GM12878 (cell line): ENCODE measurements at regions not wholly inside any gene's neighbourhood (a gene's known extent, or its start where the extent isn't known, plus 50 kb on each side); places are given as distances from the start of the nearest gene placed in this dataset.

Experiments used
- ATAC-seq: fragments of 200-7000 bp; cut with Tn5 transposase; 3 replicates; pipeline ENCODE4 v1.9.1; 2020; ENCODE audit warnings: mild to moderate bottlenecking, moderate library complexity
- BruUV-seq: library from RNA; stranded (reverse); fragments of 400-500 nt; replicated peaks from 2 replicates; lab custom pipeline; 2021; lab: Mats Ljungman, UMichigan
- CTCF ChIA-PET: fragments of 300-600 bp; sonication (Branson Sonifier 250); formaldehyde crosslinking; extraction: SDS; loops from one replicate; lab custom pipeline; 2021; ENCODE audit warnings: inconsistent platforms; lab: Yijun Ruan, JAX
- POLR2A ChIA-PET: fragments of 350-600 bp; formaldehyde crosslinking; extraction: SDS; loops from one replicate; lab custom pipeline; 2021; ENCODE audit warnings: inconsistent platforms; lab: Charles Lee
- RAD21 ChIA-PET: fragments of 300-600 bp; sonication (Branson Sonifier 250); formaldehyde crosslinking; loops from one replicate; lab custom pipeline; 2023; ENCODE audit warnings: antibody characterized with exemption; ENCODE audit not compliant: unreplicated experiment; lab: Charles Lee
- SMC1A ChIA-PET: fragments of 300-600 bp; sonication (Branson Sonifier 250); formaldehyde crosslinking; loops from one replicate; lab custom pipeline; 2023; ENCODE audit not compliant: unreplicated experiment, uncharacterized antibody; lab: Charles Lee
- DNase-seq: peaks from one replicate; pipeline ENCODE4 v3.0.0-alpha.2; 2011; ENCODE audit warnings: low read depth, low spot score
- FAIRE-seq: peaks from 3 replicates; lab custom pipeline; 2011; peaks lifted over from hg19 to GRCh38; lab: Jason Lieb, UNC
- H2AFZ ChIP-seq: 2 replicates; pipeline ENCODE4 v1.6.0; 2011; ENCODE audit warnings: low read depth, low read length, control low read depth; ENCODE audit not compliant: control insufficient read depth
- H3K27ac ChIP-seq: 2 replicates; pipeline ENCODE4 v1.5.1; 2011; ENCODE audit warnings: control low read depth; ENCODE audit not compliant: control insufficient read depth, insufficient read depth
- H3K27me3 ChIP-seq, 2 experiments: replicated peaks in 1 of 2; 2 replicates each; pipeline versions ENCODE4 v1.6.0 to v1.6.1; 2011; ENCODE audit warnings: low read length in 1 of 2; ENCODE audit not compliant: control insufficient read depth in 2 of 2, insufficient read depth in 2 of 2
- H3K36me3 ChIP-seq, 2 experiments: 2 replicates each; pipeline ENCODE4 v1.5.1; 2011; ENCODE audit warnings: low read length in 1 of 2; ENCODE audit not compliant: control insufficient read depth in 2 of 2, insufficient read depth in 2 of 2
- H3K4me1 ChIP-seq: 2 replicates; pipeline ENCODE4 v1.6.1; 2011; ENCODE audit warnings: mild to moderate bottlenecking, low read length, moderate library complexity, mixed read lengths; ENCODE audit not compliant: control insufficient read depth, insufficient read depth
- H3K4me2 ChIP-seq: 2 replicates; pipeline ENCODE4 v1.6.0; 2011; ENCODE audit warnings: control low read depth; ENCODE audit not compliant: control insufficient read depth, insufficient read depth
- H3K4me3 ChIP-seq: fragments of 200-600 bp; sonication (generic); 2 replicates; pipeline ENCODE4 v1.5.1; 2016
- H3K79me2 ChIP-seq: 2 replicates; pipeline ENCODE4 v1.6.0; 2011; ENCODE audit warnings: low read length; ENCODE audit not compliant: control insufficient read depth, insufficient read depth
- H3K9ac ChIP-seq: 2 replicates; pipeline ENCODE4 v1.8.0; 2011; ENCODE audit warnings: low read length, control low read depth, mixed read lengths; ENCODE audit not compliant: control insufficient read depth, insufficient read depth
- H3K9me3 ChIP-seq: replicated peaks from 3 replicates; pipeline ENCODE4 v1.5.1; 2011; ENCODE audit warnings: mild to moderate bottlenecking, low read length; ENCODE audit not compliant: control insufficient read depth, insufficient read depth
- H4K20me1 ChIP-seq: 2 replicates; pipeline ENCODE4 v1.6.0; 2011; ENCODE audit not compliant: control insufficient read depth, insufficient read depth
- FOXK2 ChIP-seq: fragments of 450-650 bp; IDR thresholded peaks from 2 replicates; pipeline ENCODE4 v1.6.1; 2017; ENCODE audit warnings: mild to moderate bottlenecking, moderate library complexity
- HDAC6 ChIP-seq: fragments of 200-600 bp; sonication (generic); IDR thresholded peaks from one replicate; pipeline ENCODE4 v1.8.0; 2017; ENCODE audit warnings: antibody characterized with exemption; ENCODE audit not compliant: unreplicated experiment
- IKZF1 ChIP-seq: fragments of 450-650 bp; conservative IDR thresholded peaks from 2 replicates; pipeline ENCODE4 v1.6.1; 2017; ENCODE audit warnings: antibody characterized with exemption, mild to moderate bottlenecking
- IRF4 ChIP-seq: IDR thresholded peaks from 2 replicates; pipeline ENCODE4 v1.6.1; 2011; ENCODE audit warnings: low read depth, low read length
- RAD21 ChIP-seq: IDR thresholded peaks from 2 replicates; pipeline ENCODE4 v1.6.1; 2011; ENCODE audit warnings: mild to moderate bottlenecking, low read depth, low read length, moderate library complexity; ENCODE audit not compliant: insufficient read depth
- RB1 ChIP-seq: fragments of 450-650 bp; formaldehyde crosslinking; IDR thresholded peaks from 2 replicates; pipeline ENCODE4 v1.6.1; 2017; ENCODE audit warnings: mild to moderate bottlenecking, borderline replicate concordance
- SIN3A ChIP-seq: IDR thresholded peaks from 2 replicates; pipeline ENCODE4 v1.6.1; 2012; ENCODE audit warnings: low read depth, low read length, improper control_type of control experiment
- SREBF1 ChIP-seq: IDR thresholded peaks from 2 replicates; pipeline ENCODE4 v1.6.1; 2012; ENCODE audit warnings: mild to moderate bottlenecking, low read length
- WGBS: methylation state at CpG from one replicate; pipeline ENCODE4 v1.1.6; 2016; ENCODE audit warnings: low lambda C conversion rate; ENCODE audit not compliant: insufficient replicate concordance, insufficient coverage; ENCODE audit errors: missing lambda C conversion rate; 5-methylcytosine and 5-hydroxymethylcytosine counted together
- in situ Hi-C: fragments of 300-500 bp; cut with MboI; formaldehyde crosslinking; loops from 9 replicates; pipeline ENCODE4 v1.14.3; 2018; ENCODE audit warnings: mixed read lengths
- intact Hi-C: fragments of 100-400 bp; cut with micrococcal nuclease; formaldehyde crosslinking; loops from one replicate; pipeline ENCODE4 v1.14.2; 2022; ENCODE audit not compliant: unreplicated experiment
- TF ChIP-seq, protein P1 (sequence below): fragments of 450-650 bp; IDR thresholded peaks from 2 replicates; pipeline ENCODE4 v1.6.1; 2018; ENCODE audit warnings: borderline replicate concordance, mild to moderate bottlenecking; ENCODE audit not compliant: partially characterized antibody
- TF ChIP-seq, protein P2 (sequence below): fragments of 450-650 bp; formaldehyde crosslinking; IDR thresholded peaks from 2 replicates; pipeline ENCODE4 v1.4.0; 2022; ENCODE audit warnings: mild to moderate bottlenecking, moderate library complexity
- TF ChIP-seq, protein P3 (sequence below): IDR thresholded peaks from 2 replicates; pipeline ENCODE4 v1.6.1; 2012; ENCODE audit warnings: low read depth, low read length, improper control_type of control experiment

DNA sequence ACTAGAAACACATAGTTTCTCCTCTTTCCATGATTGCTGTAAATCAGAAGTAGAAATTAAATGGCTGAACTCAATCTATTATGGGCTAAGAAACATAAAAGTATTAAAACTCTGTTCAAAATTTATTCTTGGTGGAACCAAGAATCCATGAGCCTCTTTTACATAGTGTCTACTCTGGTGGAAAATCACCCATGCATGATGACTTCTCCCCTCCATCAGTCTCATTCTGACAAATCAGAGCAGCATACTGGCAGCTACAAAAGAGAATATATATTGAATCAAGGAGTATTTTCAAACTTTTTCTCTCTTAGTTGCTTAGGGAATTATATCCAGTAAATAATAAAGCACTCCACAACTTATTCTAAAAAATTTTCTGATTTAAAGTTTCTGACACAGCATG lies 536.9 kb upstream of the CCDC54 start:
- FAIRE-seq: no peak
- Histone ChIP-seq H3K4me3 (no peak overlapping the region), H3K9ac (no peak overlapping the region)
- no peak for ATAC-seq
- TF ChIP-seq RB1 (no peak), SIN3A (no peak)
- TF ChIP-seq, all 136 proteins: peak for 0
- Histone ChIP-seq H3K27me3 (no peaks in the 10 kb centered on the region), H4K20me1 (no peaks in the 10 kb centered on the region), H3K4me2 (no peak overlapping the region), H3K9me3 (no peaks in the 10 kb centered on the region), H3K27ac (no peak overlapping the region), H3K4me1 (no peaks in the 10 kb centered on the region), H2AFZ (no peak overlapping the region), H3K36me3 (no peaks in the 10 kb centered on the region), H3K79me2 (no peaks in the 10 kb centered on the region)
- CTCF ChIA-PET: no interaction called here
- intact Hi-C loops: no loop called here
- SMC1A ChIA-PET: no interaction called here
- DNase-seq: no peak
- RAD21 ChIA-PET: no interaction called here
- POLR2A ChIA-PET: no interaction called here
- no TSS peak for BruUV-seq
- in situ Hi-C loops: no loop called here

DNA sequence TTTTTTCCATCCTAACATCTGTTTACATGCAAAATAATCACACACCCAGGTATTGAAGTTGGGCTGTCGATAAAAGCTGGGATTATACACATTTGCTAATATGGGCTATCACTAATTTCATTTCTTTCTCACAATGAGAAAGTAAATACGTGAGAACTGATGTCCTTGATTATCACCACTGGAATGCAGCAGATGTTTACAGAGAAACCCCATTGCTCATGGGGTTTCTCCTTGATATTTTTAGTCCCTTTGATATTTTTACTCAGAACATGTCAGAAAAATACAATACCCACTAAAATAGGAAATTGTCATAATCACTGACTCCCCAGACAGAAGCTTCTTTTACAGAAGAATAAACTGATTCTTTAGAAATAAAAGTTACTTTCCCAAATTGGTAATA lies 535.1 kb upstream of the CCDC54 start:
- no TSS peak for BruUV-seq
- no peaks in the 10 kb centered on the region for H3K9me3 ChIP-seq
- H3K36me3 ChIP-seq: no peaks in the 10 kb centered on the region
- H3K27ac ChIP-seq: no peak overlapping the region
- no peak overlapping the region for H3K4me2 ChIP-seq
- no peak overlapping the region for H2AFZ ChIP-seq
- intact Hi-C loops (no loop called here), in situ Hi-C loops (no loop called here)
- FAIRE-seq (no peak), ATAC-seq (no peak), DNase-seq (no peak)
- RAD21 ChIA-PET: no interaction called here
- SMC1A ChIA-PET: interaction anchor here (1.7 kb wide), 1 partner anchor 14 kb away, joined by 4 read pairs; no protein-coding TSS in a partner anchor
- no peaks in the 10 kb centered on the region for H3K4me1 ChIP-seq
- H3K4me3 ChIP-seq: no peak overlapping the region
- WGBS: 11% methylated on average over 2 of the region's 2 CpGs
- CTCF ChIA-PET: no interaction called here
- H3K27me3 ChIP-seq: no peaks in the 10 kb centered on the region
- H3K79me2 ChIP-seq: no peaks in the 10 kb centered on the region
- H4K20me1 ChIP-seq: no peaks in the 10 kb centered on the region
- H3K9ac ChIP-seq: no peak overlapping the region
- POLR2A ChIA-PET: no interaction called here
- TF ChIP-seq, protein P1, sequence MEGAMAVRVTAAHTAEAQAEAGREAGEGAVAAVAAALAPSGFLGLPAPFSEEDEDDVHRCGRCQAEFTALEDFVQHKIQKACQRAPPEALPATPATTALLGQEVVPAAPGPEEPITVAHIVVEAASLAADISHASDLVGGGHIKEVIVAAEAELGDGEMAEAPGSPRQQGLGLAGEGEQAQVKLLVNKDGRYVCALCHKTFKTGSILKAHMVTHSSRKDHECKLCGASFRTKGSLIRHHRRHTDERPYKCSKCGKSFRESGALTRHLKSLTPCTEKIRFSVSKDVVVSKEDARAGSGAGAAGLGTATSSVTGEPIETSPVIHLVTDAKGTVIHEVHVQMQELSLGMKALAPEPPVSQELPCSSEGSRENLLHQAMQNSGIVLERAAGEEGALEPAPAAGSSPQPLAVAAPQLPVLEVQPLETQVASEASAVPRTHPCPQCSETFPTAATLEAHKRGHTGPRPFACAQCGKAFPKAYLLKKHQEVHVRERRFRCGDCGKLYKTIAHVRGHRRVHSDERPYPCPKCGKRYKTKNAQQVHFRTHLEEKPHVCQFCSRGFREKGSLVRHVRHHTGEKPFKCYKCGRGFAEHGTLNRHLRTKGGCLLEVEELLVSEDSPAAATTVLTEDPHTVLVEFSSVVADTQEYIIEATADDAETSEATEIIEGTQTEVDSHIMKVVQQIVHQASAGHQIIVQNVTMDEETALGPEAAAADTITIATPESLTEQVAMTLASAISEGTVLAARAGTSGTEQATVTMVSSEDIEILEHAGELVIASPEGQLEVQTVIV: no peak
- TF ChIP-seq SREBF1: no peak
- TF ChIP-seq, protein P2, sequence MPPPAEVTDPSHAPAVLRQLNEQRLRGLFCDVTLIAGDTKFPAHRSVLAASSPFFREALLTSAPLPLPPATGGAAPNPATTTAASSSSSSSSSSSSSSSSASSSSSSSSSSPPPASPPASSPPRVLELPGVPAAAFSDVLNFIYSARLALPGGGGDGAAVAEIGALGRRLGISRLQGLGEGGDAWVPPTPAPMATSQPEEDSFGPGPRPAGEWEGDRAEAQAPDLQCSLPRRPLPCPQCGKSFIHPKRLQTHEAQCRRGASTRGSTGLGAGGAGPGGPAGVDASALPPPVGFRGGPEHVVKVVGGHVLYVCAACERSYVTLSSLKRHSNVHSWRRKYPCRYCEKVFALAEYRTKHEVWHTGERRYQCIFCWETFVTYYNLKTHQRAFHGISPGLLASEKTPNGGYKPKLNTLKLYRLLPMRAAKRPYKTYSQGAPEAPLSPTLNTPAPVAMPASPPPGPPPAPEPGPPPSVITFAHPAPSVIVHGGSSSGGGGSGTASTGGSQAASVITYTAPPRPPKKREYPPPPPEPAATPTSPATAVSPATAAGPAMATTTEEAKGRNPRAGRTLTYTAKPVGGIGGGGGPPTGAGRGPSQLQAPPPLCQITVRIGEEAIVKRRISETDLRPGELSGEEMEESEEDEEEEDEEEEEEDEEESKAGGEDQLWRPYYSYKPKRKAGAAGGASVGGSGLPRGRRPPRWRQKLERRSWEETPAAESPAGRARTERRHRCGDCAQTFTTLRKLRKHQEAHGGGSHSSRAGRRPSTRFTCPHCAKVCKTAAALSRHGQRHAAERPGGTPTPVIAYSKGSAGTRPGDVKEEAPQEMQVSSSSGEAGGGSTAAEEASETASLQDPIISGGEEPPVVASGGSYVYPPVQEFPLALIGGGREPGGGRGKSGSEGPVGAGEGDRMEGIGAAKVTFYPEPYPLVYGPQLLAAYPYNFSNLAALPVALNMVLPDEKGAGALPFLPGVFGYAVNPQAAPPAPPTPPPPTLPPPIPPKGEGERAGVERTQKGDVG (CRISPR knock-in tag): no peak
- TF ChIP-seq RAD21: no peak
- TF ChIP-seq HDAC6: no peak
- no peak for TF ChIP-seq IKZF1
- TF ChIP-seq IRF4: no peak
- TF ChIP-seq, protein P3, sequence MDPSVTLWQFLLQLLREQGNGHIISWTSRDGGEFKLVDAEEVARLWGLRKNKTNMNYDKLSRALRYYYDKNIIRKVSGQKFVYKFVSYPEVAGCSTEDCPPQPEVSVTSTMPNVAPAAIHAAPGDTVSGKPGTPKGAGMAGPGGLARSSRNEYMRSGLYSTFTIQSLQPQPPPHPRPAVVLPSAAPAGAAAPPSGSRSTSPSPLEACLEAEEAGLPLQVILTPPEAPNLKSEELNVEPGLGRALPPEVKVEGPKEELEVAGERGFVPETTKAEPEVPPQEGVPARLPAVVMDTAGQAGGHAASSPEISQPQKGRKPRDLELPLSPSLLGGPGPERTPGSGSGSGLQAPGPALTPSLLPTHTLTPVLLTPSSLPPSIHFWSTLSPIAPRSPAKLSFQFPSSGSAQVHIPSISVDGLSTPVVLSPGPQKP: no peak
- no peak for TF ChIP-seq FOXK2
